Stimulated activated CD8-positive, alpha-beta memory T cell treated with anti-CD3 and anti-CD28 coated beads, Interleukin-7, amount 100 ng/mL, for 4 hours (primary cell): ENCODE measurements at regions not wholly inside any gene's neighbourhood (a gene's known extent, or its start where the extent isn't known, plus 50 kb on each side); places are given as distances from the start of the nearest gene placed in this dataset.

Experiments used
- DNase-seq, 2 donors: peaks; one replicate each; pipeline ENCODE4 v3.0.0-alpha.2; 2020; ENCODE audit warnings: low read depth in 2 of 2

- no peak for DNase-seq
These were observed 96.7 kb upstream of the PMEPA1 start for GRCh38 chr20:57806476-57806875.

- DNase-seq: no peak
These were observed 95.9 kb upstream of the PMEPA1 start for GRCh38 chr20:57805747-57806146.

- DNase-seq: no peak
These were observed 94.8 kb upstream of the PMEPA1 start for GRCh38 chr20:57804470-57805250.

- DNase-seq: no peak
These were observed 93.7 kb upstream of the PMEPA1 start for GRCh38 chr20:57803508-57804005.

GRCh38 chr20:57802765-57803507 lies 93.1 kb upstream of the PMEPA1 start:
- DNase-seq: no peak

GRCh38 chr20:57801581-57801980 lies 91.8 kb upstream of the PMEPA1 start:
- DNase-seq: no peak

GRCh38 chr20:57800791-57801430 lies 91.1 kb upstream of the PMEPA1 start:
- no peak for DNase-seq

GRCh38 chr20:57797401-57797800 lies 87.6 kb upstream of the PMEPA1 start:
- no peak for DNase-seq

- no peak for DNase-seq
These were observed 86.3 kb upstream of the PMEPA1 start for GRCh38 chr20:57795977-57796560.

GRCh38 chr20:57795342-57795697 lies 85.5 kb upstream of the PMEPA1 start:
- no peak for DNase-seq

GRCh38 chr20:57794600-57795341 lies 85.0 kb upstream of the PMEPA1 start:
- no peak for DNase-seq

GRCh38 chr20:57794036-57794435 lies 84.2 kb upstream of the PMEPA1 start:
- no peak for DNase-seq

- no peak for DNase-seq
These were observed 83.6 kb upstream of the PMEPA1 start for GRCh38 chr20:57793421-57793820.

- DNase-seq: no peak
These were observed 82.7 kb upstream of the PMEPA1 start for GRCh38 chr20:57792386-57793080.

- no peak for DNase-seq
These were observed 82.2 kb upstream of the PMEPA1 start for GRCh38 chr20:57791966-57792365.

- DNase-seq: no peak
These were observed 81.6 kb upstream of the PMEPA1 start for GRCh38 chr20:57791178-57791962.

GRCh38 chr20:57790176-57790575 lies 80.4 kb upstream of the PMEPA1 start:
- no peak for DNase-seq

- DNase-seq: no peak
These were observed 79.3 kb upstream of the PMEPA1 start for GRCh38 chr20:57788936-57789613.

- no peak for DNase-seq
These were observed 78.4 kb upstream of the PMEPA1 start for GRCh38 chr20:57787990-57788781.
